H1 (cell line): ENCODE measurements at regions not wholly inside any gene's neighbourhood (a gene's known extent, or its start where the extent isn't known, plus 50 kb on each side); places are given as distances from the start of the nearest gene placed in this dataset.

Source experiments
- CTCF ChIA-PET: fragments of 300-600 bp; sonication (Branson Sonifier 250); formaldehyde crosslinking; loops from one replicate; lab custom pipeline; 2021; ENCODE audit not compliant: partially characterized antibody; lab: Charles Lee
- POLR2A ChIA-PET: fragments of 300-600 bp; sonication (Branson Sonifier 250); formaldehyde crosslinking; loops from one replicate; lab custom pipeline; 2021; ENCODE audit warnings: inconsistent platforms; ENCODE audit not compliant: partially characterized antibody; lab: Charles Lee
- DNase-seq, 2 experiments: peaks; one replicate each; pipeline versions ENCODE4 v3.0.0 to v3.0.0-alpha.2; 2010 to 2022; ENCODE audit warnings: low spot score in 2 of 2, low read depth in 1 of 2, mixed read lengths in 1 of 2
- FAIRE-seq: peaks from 2 replicates; lab custom pipeline; 2011; peaks lifted over from hg19 to GRCh38; lab: Jason Lieb, UNC
- H2AFZ ChIP-seq: 2 replicates; pipeline ENCODE4 v1.8.1; 2012; ENCODE audit warnings: low read length, inconsistent platforms
- H2AK5ac ChIP-seq: 2 replicates; pipeline ENCODE4 v1.6.1; 2013; ENCODE audit warnings: low read depth, low read length
- H2BK120ac ChIP-seq: replicated peaks from 2 replicates; pipeline ENCODE3; 2013; ENCODE audit warnings: low read depth, low read length, inconsistent platforms
- H2BK12ac ChIP-seq: 2 replicates; pipeline ENCODE4 v1.6.1; 2013; ENCODE audit warnings: low read depth, low read length
- H2BK15ac ChIP-seq: 2 replicates; pipeline ENCODE4 v1.6.1; 2013; ENCODE audit warnings: low read length
- H2BK20ac ChIP-seq: 2 replicates; pipeline ENCODE4 v1.6.1; 2013; ENCODE audit warnings: low read length
- H2BK5ac ChIP-seq: 2 replicates; pipeline ENCODE4 v1.6.1; 2013; ENCODE audit warnings: low read depth, low read length
- H3K14ac ChIP-seq: 2 replicates; pipeline ENCODE4 v1.6.1; 2013; ENCODE audit warnings: inconsistent platforms; ENCODE audit not compliant: insufficient read length
- H3K18ac ChIP-seq: 2 replicates; pipeline ENCODE4 v1.6.1; 2013; ENCODE audit warnings: low read length; ENCODE audit errors: extremely low read depth
- H3K23ac ChIP-seq: 2 replicates; pipeline ENCODE4 v1.6.1; 2013; ENCODE audit warnings: inconsistent platforms; ENCODE audit not compliant: insufficient read length
- H3K23me2 ChIP-seq: 2 replicates; pipeline ENCODE4 v1.6.1; 2013; ENCODE audit warnings: low read depth, low read length
- H3K27ac ChIP-seq: 2 replicates; pipeline ENCODE4 v1.6.1; 2011; ENCODE audit warnings: low read depth, low read length, inconsistent platforms
- H3K27me3 ChIP-seq, 4 experiments: replicated peaks in 1 of 4; 1 replicate in 1 of 4; 2 replicates in 3 of 4; pipeline versions ENCODE4 v1.6.1 to v1.8.1; 2011 to 2013; ENCODE audit warnings: low read length in 3 of 4, mild to moderate bottlenecking in 3 of 4, inconsistent platforms in 2 of 4, mixed read lengths in 2 of 4, moderate library complexity in 1 of 4; ENCODE audit not compliant: control insufficient read depth in 3 of 4, insufficient read depth in 3 of 4; ENCODE audit errors: extremely low read depth in 1 of 4
- H3K36me3 ChIP-seq, 4 experiments: 2 replicates each; pipeline versions ENCODE4 v1.6.1 to v1.8.1; 2011 to 2013; ENCODE audit warnings: mild to moderate bottlenecking in 4 of 4, low read length in 3 of 4, moderate library complexity in 2 of 4, control low read depth in 1 of 4, inconsistent platforms in 1 of 4; ENCODE audit not compliant: insufficient read depth in 4 of 4, control insufficient read depth in 2 of 4
- H3K4ac ChIP-seq: replicated peaks from 2 replicates; pipeline ENCODE3; 2013; ENCODE audit warnings: low read length, low read depth, mixed read lengths, inconsistent platforms; ENCODE audit not compliant: insufficient read length
- H3K4me1 ChIP-seq, 4 experiments: replicated peaks in 1 of 4; 1 replicate in 1 of 4; 2 replicates in 3 of 4; pipeline versions ENCODE4 v1.6.1 to v1.8.1; 2011 to 2013; ENCODE audit warnings: low read length in 3 of 4, inconsistent platforms in 2 of 4, mixed read lengths in 1 of 4; ENCODE audit not compliant: insufficient read depth in 4 of 4, control insufficient read depth in 3 of 4
- H3K4me2 ChIP-seq, 2 experiments: 2 replicates each; pipeline versions ENCODE4 v1.6.1 to v1.8.1; 2011 to 2013; ENCODE audit warnings: low read depth in 2 of 2, low read length in 2 of 2, control low read depth in 1 of 2, inconsistent platforms in 1 of 2, mild to moderate bottlenecking in 1 of 2; ENCODE audit not compliant: insufficient read depth in 1 of 2
- H3K4me3 ChIP-seq, 4 experiments: fragments of 200-600, 300-600 bp in 1 of 4; sonication (generic), shearing (Covaris generic), sonication (Bioruptor Twin) in 1 of 4; 2 replicates each; pipeline versions ENCODE4 v1.5.1 to v1.8.1; 2011 to 2016; ENCODE audit warnings: low read length in 4 of 4, low read depth in 3 of 4, control low read depth in 2 of 4, inconsistent platforms in 2 of 4, mild to moderate bottlenecking in 2 of 4, mixed read lengths in 1 of 4, moderate library complexity in 1 of 4; ENCODE audit not compliant: insufficient read depth in 2 of 4; ENCODE audit errors: extremely low read depth in 1 of 4
- H3K56ac ChIP-seq: replicated peaks from 2 replicates; pipeline ENCODE3; 2013; ENCODE audit warnings: low read depth, mild to moderate bottlenecking, mixed read lengths, low read length, inconsistent platforms; ENCODE audit not compliant: insufficient read length
- H3K79me1 ChIP-seq: 2 replicates; pipeline ENCODE4 v1.6.1; 2013; ENCODE audit warnings: low read depth, low read length, control low read depth
- H3K79me2 ChIP-seq, 2 experiments: 2 replicates each; pipeline versions ENCODE4 v1.6.1 to v1.8.1; 2012 to 2013; ENCODE audit warnings: low read length in 2 of 2, mild to moderate bottlenecking in 2 of 2, inconsistent platforms in 1 of 2; ENCODE audit not compliant: insufficient read depth in 2 of 2, control insufficient read depth in 1 of 2
- H3K9ac ChIP-seq, 4 experiments: replicated peaks in 1 of 4; 1 replicate in 1 of 4; 2 replicates in 3 of 4; pipeline versions ENCODE4 v1.6.1 to v1.8.1; 2011 to 2013; ENCODE audit warnings: low read depth in 3 of 4, low read length in 3 of 4, control low read depth in 2 of 4, mild to moderate bottlenecking in 2 of 4, moderate library complexity in 2 of 4, inconsistent platforms in 1 of 4; ENCODE audit errors: extremely low read depth in 1 of 4
- H3K9me3 ChIP-seq, 2 experiments: 2 replicates each; pipeline versions ENCODE4 v1.6.1 to v1.8.1; 2012 to 2013; ENCODE audit warnings: mild to moderate bottlenecking in 2 of 2, moderate library complexity in 2 of 2, control low read depth in 1 of 2, inconsistent platforms in 1 of 2, low read depth in 1 of 2, low read length in 1 of 2, mixed read lengths in 1 of 2; ENCODE audit not compliant: insufficient read depth in 2 of 2
- H4K20me1 ChIP-seq, 2 experiments: replicated peaks in 1 of 2; 2 replicates each; pipeline versions ENCODE3 to v1.8.1; 2011 to 2013; ENCODE audit warnings: inconsistent platforms in 2 of 2, low read length in 2 of 2, mild to moderate bottlenecking in 1 of 2; ENCODE audit not compliant: insufficient read depth in 2 of 2, control insufficient read depth in 1 of 2
- H4K5ac ChIP-seq: 2 replicates; pipeline ENCODE4 v1.6.1; 2013; ENCODE audit warnings: low read length, low read depth, mixed read lengths, inconsistent platforms; ENCODE audit not compliant: insufficient read length
- H4K8ac ChIP-seq: 2 replicates; pipeline ENCODE4 v1.8.0; 2013; ENCODE audit warnings: mild to moderate bottlenecking, moderate library complexity, low read length, inconsistent platforms; ENCODE audit not compliant: insufficient read depth; ENCODE audit errors: extremely low read depth
- H4K91ac ChIP-seq: replicated peaks from 2 replicates; pipeline ENCODE3; 2013; ENCODE audit warnings: low read length, mixed read lengths, inconsistent platforms; ENCODE audit not compliant: insufficient read length
- BCL11A ChIP-seq, 2 experiments: IDR thresholded peaks; one replicate each; pipeline ENCODE4 v1.6.1; 2011; ENCODE audit warnings: low read depth in 2 of 2, low read length in 2 of 2, mild to moderate bottlenecking in 2 of 2
- EGR1 ChIP-seq: IDR thresholded peaks from 2 replicates; pipeline ENCODE4 v1.6.1; 2011; ENCODE audit warnings: low read depth, low read length, borderline replicate concordance
- MAFK ChIP-seq: IDR thresholded peaks from 2 replicates; pipeline ENCODE4 v1.6.1; 2012; ENCODE audit warnings: low read depth, mild to moderate bottlenecking, improper control_type of control experiment, low read length
- SRF ChIP-seq: IDR thresholded peaks from 2 replicates; pipeline ENCODE4 v1.6.1; 2011; ENCODE audit warnings: mild to moderate bottlenecking, low read depth, low read length, moderate library complexity
- WGBS, 2 experiments: shearing (Covaris generic) in 1 of 2; methylation state at CpG; one replicate each; pipeline versions ENCODE4 v1.1.6 to v1.1.7; 2013 to 2015; ENCODE audit warnings: low lambda C conversion rate in 2 of 2, mixed read lengths in 2 of 2, inconsistent platforms in 1 of 2, low coverage in 1 of 2, missing lambda C conversion rate in 1 of 2; ENCODE audit not compliant: insufficient replicate concordance in 2 of 2, insufficient coverage in 1 of 2, insufficient read length in 1 of 2; ENCODE audit errors: extremely low coverage in 1 of 2, missing lambda C conversion rate in 1 of 2; 5-methylcytosine and 5-hydroxymethylcytosine counted together

DNA sequence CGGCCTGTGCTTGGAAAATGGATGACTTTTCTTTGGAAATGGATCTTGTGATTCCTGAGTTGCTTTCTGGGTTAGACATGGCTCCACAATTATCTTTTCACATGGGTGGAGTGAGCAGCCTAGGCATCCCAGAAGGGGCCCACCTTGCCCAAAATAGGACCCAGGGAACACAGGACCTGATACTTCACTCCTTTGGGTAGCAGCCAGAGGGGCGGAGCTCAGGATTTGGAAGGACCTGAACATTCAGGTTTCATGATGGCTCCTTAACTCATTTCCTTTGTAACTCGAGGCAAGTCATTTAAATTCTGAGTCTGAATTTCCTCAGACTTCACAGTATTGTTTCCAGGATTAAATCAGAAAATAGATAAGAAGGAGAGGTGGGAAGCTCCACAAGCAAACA is 178.3 kb upstream of the ZMIZ1 start:
- WGBS, 2 experiments = 84% methylated on average over 3 of the region's 3 CpGs; no CpG with 5 or more reads in 1 of the 2 experiments
- no peak overlapping the region for H3K23ac ChIP-seq
- no peak overlapping the region for H2BK120ac ChIP-seq
- FAIRE-seq (no peak), DNase-seq (peak in 1 of 2 experiments; percentile 42)
- H3K79me1 ChIP-seq = no peaks in the 10 kb centered on the region
- no peak overlapping the region for H2BK15ac ChIP-seq
- H3K4me2 ChIP-seq = no peak overlapping the region
- H3K27me3 ChIP-seq = peaks cover 0 to 2% (median 0%) of the 10 kb centered on the region in 4 experiments; a peak in 1 of 7 replicates
- H3K18ac ChIP-seq = no peak overlapping the region
- H2AFZ ChIP-seq = no peak overlapping the region
- CTCF ChIA-PET = interaction anchor here (0.6 to 2.0 kb wide), 4 partner anchors 37 to 307 kb away, joined by 3 to 9 read pairs (median 4); no protein-coding TSS in a partner anchor
- H3K36me3 ChIP-seq = no peaks in the 10 kb centered on the region
- H3K23me2 ChIP-seq = peaks cover 3% of the 10 kb centered on the region; the same call in 1 of the 2 replicates
- no peak overlapping the region for H3K4me3 ChIP-seq
- no peak overlapping the region for H3K4ac ChIP-seq
- POLR2A ChIA-PET = no interaction called here
- no peaks in the 10 kb centered on the region for H4K20me1 ChIP-seq
- no peak overlapping the region for H4K91ac ChIP-seq
- H2BK5ac ChIP-seq = no peak overlapping the region
- no peak overlapping the region for H4K5ac ChIP-seq
- H3K9ac ChIP-seq = no peak overlapping the region
- TF ChIP-seq MAFK (no peak), EGR1 (no peak), SRF (no peak), BCL11A (IDR thresholded peaks at IDR 0.05; ENCODE audit: low read depth in 2 of 2, low read length in 2 of 2) (no peak)
- TF ChIP-seq, all 59 proteins: peak for 0
- no peak overlapping the region for H3K56ac ChIP-seq
- H3K4me1 ChIP-seq = peaks cover 0 to 11% (median 6%) of the 10 kb centered on the region in 4 experiments; a peak in 6 of 7 replicates
- no peak overlapping the region for H4K8ac ChIP-seq
- H3K9me3 ChIP-seq = peaks cover 3 to 5% of the 10 kb centered on the region in 2 experiments; a peak in 2 of 4 replicates
- H3K27ac ChIP-seq = no peak overlapping the region
- no peak overlapping the region for H3K14ac ChIP-seq
- H2BK12ac ChIP-seq = no peak overlapping the region
- no peak overlapping the region for H2AK5ac ChIP-seq
- no peaks in the 10 kb centered on the region for H3K79me2 ChIP-seq
- no peak overlapping the region for H2BK20ac ChIP-seq
